GM18867 (cell line): ENCODE measurements at regions not wholly inside any gene's neighbourhood (a gene's known extent, or its start where the extent isn't known, plus 50 kb on each side); places are given as distances from the start of the nearest gene placed in this dataset.
"Not testable (repeated sequence)": the region's sequence is repeated elsewhere in the genome, so short reads cannot be mapped to it uniquely, and the experiment has no call there.

Source experiments
- ATAC-seq: cut with Tn5 transposase; IDR thresholded peaks from one replicate; pipeline ENCODE4 v1.9.1; 2021; ENCODE audit warnings: mild to moderate bottlenecking, moderate library complexity; ENCODE audit not compliant: unreplicated experiment

DNA sequence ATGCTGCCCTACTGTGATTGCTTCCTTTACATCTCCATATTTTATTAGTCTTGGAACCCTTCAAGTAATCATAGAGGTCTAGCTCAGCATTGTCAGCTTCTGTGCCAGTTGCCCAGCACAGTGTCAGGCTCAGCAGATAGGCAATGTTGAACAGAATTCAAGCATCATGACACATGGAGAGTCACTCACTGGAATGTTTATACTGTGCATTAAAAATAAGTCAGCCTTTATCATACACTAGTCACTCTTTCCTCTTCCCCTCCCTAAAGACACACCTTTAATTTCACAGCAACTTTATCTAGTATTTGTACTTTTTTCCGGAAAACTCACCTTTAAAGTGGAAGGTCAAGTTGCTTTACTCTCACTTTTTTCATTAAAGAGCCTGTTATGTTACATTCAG is 253.8 kb upstream of the CDH11 start:
- ATAC-seq = no peak

DNA sequence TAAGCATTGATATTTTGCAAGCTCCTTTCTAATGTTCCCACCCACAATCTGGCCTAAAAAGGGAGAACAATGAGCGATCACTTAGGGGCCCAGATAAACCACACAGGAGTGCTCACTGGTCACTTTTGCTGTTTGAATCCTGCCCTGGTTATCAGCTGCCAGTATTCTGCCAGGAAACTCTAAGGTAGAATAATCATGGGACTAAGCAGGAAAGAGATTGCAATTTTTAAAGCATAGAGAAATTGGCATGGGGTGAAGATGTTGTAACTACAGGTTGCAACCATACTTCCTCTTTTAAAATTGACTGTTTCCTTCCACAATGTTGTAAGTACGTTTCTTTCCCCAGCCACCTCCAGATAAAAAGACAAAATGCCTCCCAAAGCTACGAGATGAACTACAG is 251.2 kb upstream of the CDH11 start:
- no peak for ATAC-seq

DNA sequence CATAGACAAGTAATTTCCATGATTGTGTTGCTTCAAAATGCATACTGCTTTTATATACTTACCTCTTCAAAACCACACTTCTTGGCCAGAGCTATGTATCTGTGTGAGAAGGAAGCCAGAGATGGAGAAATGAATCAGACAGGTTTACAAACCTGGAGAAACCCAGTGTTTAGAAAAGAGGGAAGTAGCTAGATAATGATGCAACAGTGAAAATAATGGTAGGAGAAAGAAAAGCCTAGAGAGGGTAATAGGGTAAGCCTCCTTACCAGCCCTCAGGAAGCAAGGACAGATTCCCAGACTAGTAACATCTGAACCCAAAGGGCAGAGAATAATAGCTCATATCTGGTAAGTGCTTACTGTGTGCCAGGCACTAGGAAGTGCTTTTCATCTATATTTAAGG is 250.3 kb upstream of the CDH11 start:
- no peak for ATAC-seq

DNA sequence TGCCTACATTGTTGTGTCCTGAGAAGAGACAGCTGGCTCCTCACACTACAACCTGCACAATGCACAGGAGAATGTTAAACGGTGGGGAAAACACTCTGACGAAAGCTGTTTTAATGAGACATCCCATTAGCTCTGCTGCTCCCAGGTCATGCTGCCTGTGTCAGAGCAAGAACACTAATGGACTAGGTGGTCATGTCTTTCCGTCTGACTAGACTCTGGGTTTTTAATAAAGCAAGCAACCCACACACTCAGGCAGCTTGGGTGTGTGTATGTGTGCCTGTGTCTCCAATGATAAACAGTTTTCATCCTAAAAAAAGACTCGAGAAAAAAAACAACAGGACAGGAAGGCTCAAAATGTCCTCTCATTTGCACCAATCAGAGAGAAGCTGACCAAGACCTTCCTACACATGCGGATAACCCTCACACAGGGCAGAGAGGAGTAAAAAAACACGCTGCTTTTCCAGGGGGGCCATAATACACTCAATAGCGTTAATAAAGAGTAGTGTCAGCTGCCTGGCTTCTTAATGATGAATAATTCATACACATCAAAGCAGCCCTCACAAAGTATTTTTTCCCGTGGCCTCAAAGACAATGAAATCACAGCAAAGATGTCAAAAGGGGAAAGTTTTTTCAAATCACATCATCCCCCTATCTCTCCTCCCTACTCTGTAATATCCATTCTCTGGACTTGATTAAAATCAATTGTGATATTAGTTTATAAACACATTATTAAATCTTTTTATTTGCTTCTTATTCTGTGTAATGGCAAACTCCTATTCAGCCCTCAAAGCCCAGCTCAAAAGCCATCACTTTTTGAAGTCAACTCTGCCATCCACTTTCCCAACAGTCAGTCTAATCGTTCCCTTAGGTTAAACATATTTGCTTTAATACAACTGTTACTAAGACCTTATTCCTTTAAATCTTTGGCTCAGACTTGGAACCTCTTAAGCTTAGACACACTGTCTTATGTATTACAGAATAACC is 244.2 kb upstream of the CDH11 start:
- no peak for ATAC-seq

DNA sequence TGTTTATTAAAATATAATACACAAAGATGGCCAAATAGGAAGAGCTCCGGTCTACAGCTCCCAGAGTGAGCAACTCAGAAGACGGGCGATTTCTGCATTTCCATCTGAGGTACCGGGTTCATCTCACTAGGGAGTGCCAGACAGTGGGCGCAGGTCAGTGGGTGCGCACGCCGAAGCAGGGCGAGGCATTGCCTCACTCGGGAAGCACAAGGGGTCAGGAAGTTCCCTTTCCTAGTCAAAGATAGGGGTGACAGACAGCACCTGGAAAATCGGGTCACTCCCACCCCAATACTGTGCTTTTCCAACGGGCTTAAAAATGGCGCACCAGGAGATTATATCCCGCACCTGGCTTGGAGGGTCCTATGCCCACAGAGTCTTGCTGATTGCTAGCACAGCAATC is 234.9 kb upstream of the CDH11 start:
- ATAC-seq = not testable (repeated sequence)

DNA sequence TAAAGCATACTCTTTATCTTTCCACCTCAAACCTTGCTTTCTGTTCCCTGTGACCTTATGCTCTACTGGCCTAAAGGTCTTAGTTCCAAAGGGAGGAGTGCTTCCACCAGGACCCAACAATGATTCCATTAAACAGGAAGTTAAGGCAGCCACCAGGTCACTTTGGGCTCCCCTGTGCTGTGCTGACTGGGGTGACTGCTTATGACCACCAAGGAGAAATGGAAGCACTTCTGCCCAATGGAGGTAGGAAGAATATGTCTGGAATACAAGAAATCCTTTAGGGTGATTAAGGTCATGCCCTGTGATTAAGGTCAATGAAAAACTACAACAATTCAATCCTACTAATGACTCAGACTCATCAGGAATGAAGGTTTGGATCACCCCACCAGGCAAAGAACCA is 233.8 kb upstream of the CDH11 start:
- ATAC-seq = no peak

DNA sequence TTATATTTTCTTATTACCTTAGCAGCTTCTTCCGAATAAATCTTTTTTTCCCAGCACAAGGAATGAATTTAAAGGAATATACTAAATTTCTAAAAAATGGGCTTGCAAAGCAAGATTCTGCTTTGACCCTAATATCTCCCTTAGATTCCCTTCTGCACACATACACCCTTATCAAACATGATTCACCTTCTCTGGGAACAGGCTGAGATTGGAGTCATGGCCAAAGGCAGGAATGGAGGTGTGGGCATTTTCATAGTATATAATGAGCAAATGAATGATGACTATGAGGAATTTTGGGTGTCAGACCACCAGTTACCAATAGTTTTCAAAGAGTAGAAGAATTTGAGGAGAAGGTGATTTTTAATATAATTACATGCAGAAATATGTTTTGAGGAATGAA is 231.3 kb upstream of the CDH11 start:
- no peak for ATAC-seq

DNA sequence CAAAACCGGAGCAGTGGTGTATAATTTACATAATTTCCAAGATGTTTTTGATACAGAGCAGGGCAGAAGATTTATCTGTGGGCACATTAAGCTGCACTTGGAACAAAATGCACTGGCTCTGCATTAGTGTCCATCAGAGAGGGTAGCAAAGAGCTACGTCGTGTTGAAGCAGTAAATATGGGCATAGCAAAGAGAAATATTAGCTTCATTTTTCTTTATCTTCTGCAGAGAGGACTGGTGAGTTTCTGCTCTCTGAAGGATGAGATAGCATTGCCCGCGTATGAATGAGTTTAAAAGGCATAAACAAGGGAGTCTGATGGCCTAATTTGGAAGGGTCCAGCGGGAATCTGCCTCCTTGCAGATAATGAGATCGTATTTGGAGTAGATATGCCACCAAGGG is 227.8 kb upstream of the CDH11 start:
- no peak for ATAC-seq

DNA sequence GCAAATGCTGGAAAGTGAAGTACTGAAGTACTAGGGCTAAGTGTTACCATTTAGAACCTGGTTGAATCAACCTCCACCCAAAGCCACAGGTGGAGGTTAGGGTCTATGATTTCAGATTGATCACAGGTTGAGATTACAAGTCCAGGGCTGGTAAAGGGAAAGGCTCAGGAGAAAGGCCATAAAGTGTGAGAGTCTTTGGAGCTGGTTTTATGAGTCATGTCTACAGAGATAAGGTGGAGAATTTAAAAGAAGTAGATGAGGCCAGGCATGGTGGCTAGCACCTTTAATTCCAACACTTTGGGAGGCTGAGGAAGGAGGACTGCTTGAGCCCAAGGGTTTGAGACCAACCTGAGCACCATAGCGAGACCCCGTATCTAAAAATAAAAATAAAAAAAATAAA is 221.7 kb upstream of the CDH11 start:
- ATAC-seq = no peak

DNA sequence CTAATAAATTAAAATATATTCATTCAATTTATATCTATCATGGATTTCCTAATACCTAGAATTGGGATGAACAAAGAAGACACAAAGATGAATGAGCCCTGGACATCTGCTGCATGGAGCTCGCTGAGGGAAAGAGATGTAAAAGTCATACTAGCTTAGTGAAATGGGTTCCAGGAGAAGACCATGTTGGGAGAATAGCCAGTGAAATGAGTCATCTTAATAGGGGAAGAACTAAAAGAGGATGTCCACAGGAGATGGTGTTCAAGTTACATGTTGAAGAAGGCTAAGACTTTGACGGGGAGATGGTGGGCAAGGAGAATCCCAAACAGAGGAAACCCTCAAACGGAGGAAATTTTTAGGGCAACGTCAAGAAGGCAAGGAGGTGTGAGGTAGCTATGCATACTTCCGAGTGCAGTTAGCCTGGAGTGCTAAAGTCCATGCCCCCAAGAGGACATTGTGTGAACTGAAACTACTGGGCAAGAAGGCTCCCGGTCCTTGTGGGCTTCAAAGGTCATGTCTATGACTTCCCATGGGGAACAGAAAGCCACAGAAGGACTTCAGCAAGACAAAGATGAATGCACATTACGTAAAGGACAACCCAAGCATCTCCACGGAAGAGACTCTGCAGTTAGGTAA is 220.5 kb upstream of the CDH11 start:
- no peak for ATAC-seq

DNA sequence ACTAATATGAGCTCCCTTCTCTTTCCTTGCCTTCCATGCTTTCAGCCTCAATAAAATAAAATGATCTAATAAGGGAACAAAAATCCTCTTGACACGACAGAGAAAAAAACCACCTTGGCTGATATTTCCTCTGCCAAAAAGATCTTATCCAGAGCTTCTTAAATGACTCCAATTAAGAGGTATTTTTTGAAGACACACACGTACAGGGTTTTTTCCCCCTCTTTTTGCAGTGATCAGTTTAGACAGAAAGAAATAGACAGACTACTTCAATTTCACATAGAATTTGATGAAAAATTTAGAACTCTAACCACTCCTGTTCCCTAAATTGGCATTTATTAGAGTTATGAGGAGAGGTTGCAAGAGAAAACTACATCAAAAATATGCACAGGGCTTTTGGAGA is 217.2 kb upstream of the CDH11 start:
- ATAC-seq = no peak

DNA sequence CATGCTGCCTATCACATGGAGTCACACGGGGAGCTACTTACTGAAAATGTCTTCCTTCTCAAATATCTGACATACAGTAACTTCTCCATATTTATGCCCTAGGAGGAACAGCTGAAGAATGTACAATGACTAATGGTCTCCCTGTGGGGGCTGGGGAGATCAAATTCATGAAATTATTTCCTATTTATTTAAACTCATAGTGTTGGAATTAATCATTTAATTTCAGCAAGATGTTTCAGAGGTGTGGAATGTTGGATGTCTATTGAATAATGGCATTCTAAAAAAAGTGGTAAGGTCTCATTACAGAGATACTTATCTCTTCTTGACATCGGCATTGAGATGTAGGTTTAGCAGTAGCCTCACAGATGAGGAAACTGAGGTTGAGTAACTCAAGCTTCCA is 214.3 kb upstream of the CDH11 start:
- no peak for ATAC-seq

DNA sequence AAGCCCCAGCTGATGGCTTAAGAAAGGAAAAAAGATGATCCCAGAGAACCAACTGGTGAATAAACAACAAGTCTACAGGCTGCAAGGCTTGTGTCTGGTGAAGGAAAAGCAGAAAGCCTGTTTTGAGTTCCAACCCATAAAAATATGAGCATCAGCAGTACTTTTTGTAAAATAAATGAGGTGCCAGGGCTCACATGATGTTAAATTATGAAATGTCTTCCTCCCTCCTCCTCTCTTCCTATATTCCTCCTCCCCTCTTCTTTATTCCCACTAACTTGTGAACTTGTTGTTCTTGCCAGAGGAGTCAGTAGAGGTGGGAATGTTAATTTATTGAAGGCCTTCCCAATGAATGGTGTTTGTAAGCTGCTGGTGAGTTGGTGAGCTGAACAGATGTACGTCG is 212.2 kb upstream of the CDH11 start:
- ATAC-seq = no peak

DNA sequence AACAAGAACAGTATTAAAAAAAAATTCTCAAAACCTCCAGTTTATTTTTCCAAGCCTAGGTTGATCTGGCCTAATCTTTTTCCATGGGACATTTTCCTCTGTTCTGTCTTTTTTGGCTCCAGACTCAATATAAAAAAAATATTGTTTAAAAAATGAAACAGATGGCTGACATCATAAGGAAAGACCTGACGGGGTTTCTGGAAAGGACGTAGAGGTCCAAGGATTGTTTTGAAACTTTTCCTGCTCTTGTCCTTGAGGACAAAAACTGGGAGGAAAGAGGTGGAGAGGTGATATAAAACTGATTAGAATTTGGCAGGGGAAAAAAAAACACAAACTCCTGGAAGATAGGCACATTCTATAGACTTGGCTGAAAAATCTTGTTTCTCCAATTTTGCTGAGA is 211.4 kb upstream of the CDH11 start:
- ATAC-seq = no peak

DNA sequence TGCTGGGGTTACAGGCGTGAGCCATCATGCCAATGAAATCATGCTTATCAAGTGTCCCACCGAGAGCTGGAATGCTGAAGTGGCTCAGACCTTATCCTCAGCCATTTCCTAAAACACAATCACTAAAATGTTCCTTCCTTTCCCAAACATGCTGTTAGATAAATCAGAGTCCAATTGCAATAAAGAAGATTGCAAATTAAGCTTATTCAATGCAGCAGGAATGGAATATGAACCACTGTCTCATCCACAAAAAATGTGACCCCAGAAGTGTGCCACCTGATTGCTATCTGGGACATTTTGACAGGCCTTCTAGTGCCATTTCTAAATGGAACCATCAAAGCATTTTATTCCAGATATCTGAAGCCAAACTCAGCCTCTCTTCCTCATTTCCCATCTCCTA is 205.5 kb upstream of the CDH11 start:
- ATAC-seq = no peak

DNA sequence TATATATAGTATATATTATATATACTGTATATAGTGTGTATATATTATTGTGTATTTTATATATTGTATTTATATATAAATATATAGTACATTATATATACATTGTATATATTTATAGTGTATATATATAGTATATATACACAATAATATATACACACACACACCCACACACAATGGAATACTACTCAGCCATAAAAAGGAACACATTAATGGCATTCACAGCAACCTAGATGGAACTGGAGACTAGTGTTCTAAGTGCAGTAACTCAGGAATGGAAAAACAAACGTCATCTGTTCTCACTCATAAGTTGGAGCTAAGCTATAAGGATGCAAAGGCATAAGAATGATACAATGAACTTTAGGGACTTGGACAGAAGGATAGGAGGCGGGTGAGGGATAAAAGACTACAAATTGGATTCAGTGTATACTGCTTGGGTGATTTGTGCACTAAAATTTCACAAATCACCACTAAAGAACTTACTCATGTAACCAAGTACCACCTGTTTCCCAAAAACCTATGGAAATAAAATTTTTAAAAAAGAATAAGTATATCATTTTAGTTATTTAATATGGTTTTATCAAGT is 201.9 kb upstream of the CDH11 start:
- ATAC-seq = no peak

DNA sequence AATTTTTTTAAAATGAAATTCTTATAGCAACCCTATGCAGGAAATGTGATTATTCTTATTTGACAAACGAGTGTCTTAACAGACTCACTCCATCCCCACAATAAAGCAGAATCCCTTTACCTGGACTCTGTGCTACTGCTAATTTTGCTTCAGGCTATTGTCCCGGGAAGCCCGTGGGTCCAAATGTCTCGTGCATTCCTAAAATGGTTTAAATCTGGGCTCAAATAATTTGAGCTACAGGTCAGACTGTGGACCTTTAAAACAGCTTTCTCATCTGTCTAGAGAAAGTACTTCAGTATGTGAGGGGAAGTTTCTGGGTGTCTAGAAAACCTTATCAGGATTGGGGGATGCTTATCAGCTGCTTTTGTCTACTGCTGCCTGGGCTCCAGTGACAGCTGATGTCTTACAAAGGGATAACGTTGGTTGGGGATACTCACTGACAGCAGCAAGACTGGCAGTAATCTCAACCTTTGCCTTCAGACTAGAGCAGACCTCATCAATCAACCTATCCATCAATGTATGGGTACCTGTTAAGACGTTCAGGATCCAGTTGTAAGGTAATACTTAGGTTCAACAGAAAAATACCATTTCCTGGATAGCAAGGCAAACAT is 197.9 kb upstream of the CDH11 start:
- ATAC-seq = no peak

DNA sequence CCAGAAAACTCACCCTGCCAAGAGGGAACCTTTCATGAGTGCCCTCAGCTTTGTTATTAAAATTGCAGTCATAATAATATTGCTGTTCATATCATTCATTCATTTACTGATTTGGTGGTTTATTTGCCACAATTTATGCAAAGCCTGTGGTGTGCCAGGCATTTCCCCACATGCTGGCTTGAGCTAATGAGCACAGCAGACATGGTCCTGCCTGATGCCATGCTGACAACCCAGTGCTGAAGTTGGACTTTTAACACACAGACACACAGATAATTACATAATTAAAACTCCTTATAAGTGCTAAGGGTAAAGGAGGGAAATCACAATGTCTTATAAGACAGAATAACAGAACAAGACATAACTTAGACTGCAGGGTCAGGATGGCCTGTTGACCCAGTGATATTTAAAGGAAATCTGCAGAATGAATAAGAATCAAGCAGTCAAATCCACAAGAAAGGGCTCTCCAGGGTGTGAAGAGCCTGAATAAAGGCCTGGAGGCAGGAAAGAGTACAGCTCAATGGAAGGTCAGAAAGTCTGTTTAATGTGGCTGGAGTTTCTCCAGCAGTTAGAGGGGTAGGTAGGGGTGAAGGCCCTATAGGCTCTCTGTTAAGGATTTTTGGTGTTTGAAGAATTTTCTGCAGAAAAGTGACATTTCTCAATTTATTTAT is 196.9 kb upstream of the CDH11 start:
- no peak for ATAC-seq

DNA sequence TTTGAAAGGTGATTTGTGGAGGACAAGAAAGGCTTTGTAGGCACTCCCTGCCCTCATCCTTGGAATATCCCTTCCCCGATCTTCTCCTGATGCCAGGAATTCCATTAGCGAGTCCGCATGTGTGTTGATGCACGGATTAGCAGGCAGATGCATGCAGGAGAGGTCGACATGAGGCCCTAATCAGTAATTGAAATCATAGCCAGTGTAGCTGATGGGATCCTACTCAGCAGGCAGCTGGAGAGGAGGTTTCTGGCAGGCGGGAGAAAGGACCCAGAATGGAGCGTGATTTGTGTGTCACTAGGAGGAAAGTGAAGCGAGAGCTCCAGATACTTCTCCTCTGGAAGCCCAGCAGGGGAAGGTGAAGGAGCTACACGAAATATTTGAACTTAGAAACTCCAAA is 196.3 kb upstream of the CDH11 start:
- ATAC-seq = no peak

DNA sequence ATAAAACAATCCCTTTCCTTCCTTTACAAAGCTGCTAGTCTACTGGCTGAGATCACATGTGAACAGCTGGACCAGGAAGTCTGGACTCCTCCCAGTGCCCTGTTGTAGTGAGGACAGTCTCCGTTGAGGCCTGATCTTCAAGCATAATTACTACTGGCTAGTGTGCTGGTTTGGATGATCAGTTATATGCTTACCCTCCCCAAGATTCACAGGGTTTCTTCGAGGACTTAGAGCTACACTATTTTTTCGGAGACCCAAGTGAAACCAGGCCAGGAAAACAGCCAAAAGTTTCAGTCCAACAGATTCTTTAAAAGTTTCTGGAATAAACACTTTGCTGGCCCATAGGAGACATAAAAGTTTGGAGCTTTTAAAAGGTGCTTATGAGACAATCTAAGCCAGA is 194.9 kb upstream of the CDH11 start:
- no peak for ATAC-seq
